GM18868 (cell line): ENCODE measurements at regions not wholly inside any gene's neighbourhood (a gene's known extent, or its start where the extent isn't known, plus 50 kb on each side); places are given as distances from the start of the nearest gene placed in this dataset.

Source experiments
- ATAC-seq: cut with Tn5 transposase; IDR thresholded peaks from one replicate; pipeline ENCODE4 v1.9.1; 2021; ENCODE audit warnings: mild to moderate bottlenecking, moderate library complexity; ENCODE audit not compliant: unreplicated experiment

GRCh38 chr1:244219149-244219548 is 168.1 kb downstream of the ZBTB18 start:
- ATAC-seq: no peak

- no peak for ATAC-seq
Observed at GRCh38 chr1:244219802-244220201, 168.7 kb downstream of the ZBTB18 start.

- no peak for ATAC-seq
Observed at GRCh38 chr1:244220410-244220809, 169.3 kb downstream of the ZBTB18 start.

GRCh38 chr1:244221991-244222390 is 170.9 kb downstream of the ZBTB18 start:
- ATAC-seq: no peak

GRCh38 chr1:244224487-244225430 is 173.7 kb downstream of the ZBTB18 start:
- ATAC-seq: no peak

GRCh38 chr1:244226435-244226834 is 175.4 kb downstream of the ZBTB18 start:
- no peak for ATAC-seq

- ATAC-seq: no peak
Observed at GRCh38 chr1:244230470-244230869, 179.4 kb downstream of the ZBTB18 start.

- no peak for ATAC-seq
Observed at GRCh38 chr1:244231193-244231571, 180.1 kb downstream of the ZBTB18 start.

- no peak for ATAC-seq
Observed at GRCh38 chr1:244231572-244232315, 180.7 kb downstream of the ZBTB18 start.

- ATAC-seq: no peak
Observed at GRCh38 chr1:244234009-244234643, 183.0 kb downstream of the ZBTB18 start.

GRCh38 chr1:244235157-244235556 is 184.1 kb downstream of the ZBTB18 start:
- no peak for ATAC-seq

GRCh38 chr1:244236101-244236500 is 185.0 kb downstream of the ZBTB18 start:
- ATAC-seq: no peak

GRCh38 chr1:244236721-244237120 is 185.6 kb downstream of the ZBTB18 start:
- ATAC-seq: no peak

- ATAC-seq: no peak
Observed at GRCh38 chr1:244237445-244237844, 186.4 kb downstream of the ZBTB18 start.

GRCh38 chr1:244239261-244239770 is 188.2 kb downstream of the ZBTB18 start:
- peak; percentile 64 for ATAC-seq

GRCh38 chr1:244241438-244241837 is 190.4 kb downstream of the ZBTB18 start:
- no peak for ATAC-seq

- no peak for ATAC-seq
Observed at GRCh38 chr1:244242446-244242845, 191.4 kb downstream of the ZBTB18 start.

GRCh38 chr1:244246334-244246733 is 195.3 kb downstream of the ZBTB18 start:
- no peak for ATAC-seq

GRCh38 chr1:244248426-244248825 is 197.3 kb downstream of the ZBTB18 start:
- ATAC-seq: no peak

GRCh38 chr1:244252211-244252610 is 199.5 kb downstream of the ADSS2 start:
- no peak for ATAC-seq

GRCh38 chr1:244254467-244254866 is 197.2 kb downstream of the ADSS2 start:
- ATAC-seq: no peak
